ENCODE measurements at regions not wholly inside any gene's neighbourhood (a gene's known extent, or its start where the extent isn't known, plus 50 kb on each side); places are given as distances from the start of the nearest gene placed in this dataset.
"Not testable (repeated sequence)": the region's sequence is repeated elsewhere in the genome, so short reads cannot be mapped to it uniquely, and the experiment has no call there.

DNA sequence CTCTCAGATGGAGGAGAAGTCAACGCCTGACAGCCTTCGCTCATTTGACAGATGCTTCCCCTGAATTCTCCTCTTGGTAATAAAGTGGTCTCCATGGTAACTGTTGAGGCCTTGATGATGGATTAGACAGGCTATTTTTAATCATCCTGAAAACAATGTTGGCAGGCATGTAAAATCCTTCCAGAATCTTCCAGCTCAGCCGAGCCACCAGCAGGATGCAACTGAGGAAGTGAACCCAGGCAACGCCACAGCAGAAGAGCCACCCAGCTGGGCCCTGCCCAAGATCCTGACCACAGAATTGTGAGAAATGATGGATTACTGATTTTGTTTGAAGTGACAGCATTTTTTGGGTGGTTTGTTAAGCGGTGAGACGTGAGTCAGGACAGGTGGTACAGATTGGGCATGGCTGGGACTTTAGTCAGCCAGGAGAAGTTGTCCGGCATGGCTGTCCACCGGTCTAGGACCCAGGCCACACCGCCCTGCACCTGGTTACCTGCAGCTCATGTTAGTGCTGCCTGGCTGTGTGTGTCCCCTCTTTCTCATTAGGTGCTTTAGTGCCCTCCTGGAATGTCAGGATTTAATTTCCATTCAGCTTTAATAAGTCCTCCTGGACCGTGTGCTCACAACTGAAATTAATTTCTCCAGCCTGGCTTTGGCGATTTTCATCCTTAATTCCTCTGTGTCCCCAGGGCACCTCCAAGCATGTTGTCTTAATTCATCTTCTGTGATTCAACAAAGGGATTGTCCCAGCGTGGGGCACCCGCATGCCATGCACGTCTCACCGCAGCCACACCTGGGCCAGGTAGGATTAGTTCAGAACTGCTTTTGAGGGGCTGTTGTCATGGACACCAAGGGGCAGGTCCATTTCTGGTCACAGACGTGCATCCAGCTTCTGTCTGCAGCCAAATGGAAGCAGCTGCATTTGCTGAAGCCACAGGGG, 280.4 kb downstream of the ADGRD1 start:
- CTCF ChIA-PET; intact Hi-C loops (cut with micrococcal nuclease; ENCODE audit: unreplicated experiment): not testable (repeated sequence)

GRCh38 chr12:131234841-131235271, 281.1 kb downstream of the ADGRD1 start:
- H3K4me3 ChIP-seq (ENCODE audit: low read depth, low read length, poor library complexity, severe bottlenecking); CTCF ChIA-PET; H3K27me3 ChIP-seq (replicated peaks; ENCODE audit: insufficient read depth, low read depth, low read length, poor library complexity); DNase-seq (ENCODE audit: low spot score); H3K36me3 ChIP-seq (ENCODE audit: insufficient read depth, low read length, poor library complexity, severe bottlenecking); H3K27ac ChIP-seq (ENCODE audit: low read depth, low read length, poor library complexity, severe bottlenecking); H3K4me1 ChIP-seq (ENCODE audit: insufficient read depth, low read length, poor library complexity, severe bottlenecking); BruUV-seq (replicated peaks); intact Hi-C loops (cut with micrococcal nuclease; ENCODE audit: unreplicated experiment); H3K9me3 ChIP-seq (ENCODE audit: low read depth, low read length, poor library complexity, severe bottlenecking); POLR2A ChIA-PET (ENCODE audit: low non-redundant PET): not testable (repeated sequence)

More for the DNA sequence above, 280.4 kb downstream of the ADGRD1 start:
- H3K27ac ChIP-seq (ENCODE audit: low read depth, low read length, poor library complexity, severe bottlenecking); H3K36me3 ChIP-seq (ENCODE audit: insufficient read depth, low read length, poor library complexity, severe bottlenecking); POLR2A ChIA-PET (ENCODE audit: low non-redundant PET); H3K4me1 ChIP-seq (ENCODE audit: insufficient read depth, low read length, poor library complexity, severe bottlenecking); H3K27me3 ChIP-seq (replicated peaks; ENCODE audit: insufficient read depth, low read depth, low read length, poor library complexity); BruUV-seq (replicated peaks); H3K9me3 ChIP-seq (ENCODE audit: low read depth, low read length, poor library complexity, severe bottlenecking); DNase-seq (ENCODE audit: low spot score); H3K4me3 ChIP-seq (ENCODE audit: low read depth, low read length, poor library complexity, severe bottlenecking): not testable (repeated sequence)

DNA sequence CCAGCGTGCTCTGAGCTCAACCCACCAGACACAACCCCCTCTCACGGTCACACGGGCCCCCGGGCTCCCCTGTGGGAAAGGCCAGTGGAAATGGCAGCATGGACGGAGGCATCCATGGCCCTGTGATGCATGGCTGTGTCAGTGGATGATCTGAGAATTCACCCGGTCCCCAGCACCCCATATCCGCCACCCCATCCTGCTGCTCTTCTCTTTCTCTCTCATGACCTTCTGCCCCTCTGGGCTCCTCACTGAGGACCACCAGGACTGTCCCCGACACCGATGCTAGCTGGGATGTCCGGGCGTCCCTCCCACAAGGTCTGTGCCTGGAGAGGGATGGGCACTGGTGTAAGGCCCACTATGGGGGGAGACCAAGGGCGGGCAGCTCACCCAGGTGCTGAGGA, 282.2 kb downstream of the ADGRD1 start:
- Histone ChIP-seq H3K36me3 (ENCODE audit: insufficient read depth, low read length, poor library complexity, severe bottlenecking) (no peaks in the 10 kb centered on the region), H3K4me3 (ENCODE audit: low read depth, low read length, poor library complexity, severe bottlenecking) (no peak overlapping the region), H3K27me3 (replicated peaks; ENCODE audit: insufficient read depth, low read depth, low read length, poor library complexity) (no peaks in the 10 kb centered on the region), H3K9me3 (ENCODE audit: low read depth, low read length, poor library complexity, severe bottlenecking) (no peaks in the 10 kb centered on the region), H3K4me1 (ENCODE audit: insufficient read depth, low read length, poor library complexity, severe bottlenecking) (no peaks in the 10 kb centered on the region), H3K27ac (ENCODE audit: low read depth, low read length, poor library complexity, severe bottlenecking) (no peak overlapping the region)
- ChIA-PET POLR2A (ENCODE audit: low non-redundant PET) (no interaction called here), CTCF (no interaction called here)
- BruUV-seq (replicated peaks), result no TSS peak
- DNase-seq (ENCODE audit: low spot score), result no peak
- TF ChIP-seq EZH2 (IDR thresholded peaks at IDR 0.05; ENCODE audit: borderline replicate concordance, low read depth, low read length, poor library complexity, severe bottlenecking), result no peak
- TF ChIP-seq, protein P1, sequence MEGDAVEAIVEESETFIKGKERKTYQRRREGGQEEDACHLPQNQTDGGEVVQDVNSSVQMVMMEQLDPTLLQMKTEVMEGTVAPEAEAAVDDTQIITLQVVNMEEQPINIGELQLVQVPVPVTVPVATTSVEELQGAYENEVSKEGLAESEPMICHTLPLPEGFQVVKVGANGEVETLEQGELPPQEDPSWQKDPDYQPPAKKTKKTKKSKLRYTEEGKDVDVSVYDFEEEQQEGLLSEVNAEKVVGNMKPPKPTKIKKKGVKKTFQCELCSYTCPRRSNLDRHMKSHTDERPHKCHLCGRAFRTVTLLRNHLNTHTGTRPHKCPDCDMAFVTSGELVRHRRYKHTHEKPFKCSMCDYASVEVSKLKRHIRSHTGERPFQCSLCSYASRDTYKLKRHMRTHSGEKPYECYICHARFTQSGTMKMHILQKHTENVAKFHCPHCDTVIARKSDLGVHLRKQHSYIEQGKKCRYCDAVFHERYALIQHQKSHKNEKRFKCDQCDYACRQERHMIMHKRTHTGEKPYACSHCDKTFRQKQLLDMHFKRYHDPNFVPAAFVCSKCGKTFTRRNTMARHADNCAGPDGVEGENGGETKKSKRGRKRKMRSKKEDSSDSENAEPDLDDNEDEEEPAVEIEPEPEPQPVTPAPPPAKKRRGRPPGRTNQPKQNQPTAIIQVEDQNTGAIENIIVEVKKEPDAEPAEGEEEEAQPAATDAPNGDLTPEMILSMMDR (conservative IDR thresholded peaks at IDR 0.05; ENCODE audit: low read depth, low read length), result no peak
- intact Hi-C loops (cut with micrococcal nuclease; ENCODE audit: unreplicated experiment), result no loop called here

- POLR2A ChIA-PET (ENCODE audit: low non-redundant PET), result no interaction called here
- CTCF ChIA-PET, result no interaction called here
- no peak for DNase-seq (ENCODE audit: low spot score)
- H3K27ac ChIP-seq (ENCODE audit: low read depth, low read length, poor library complexity, severe bottlenecking), result no peak overlapping the region
- no peaks in the 10 kb centered on the region for H3K9me3 ChIP-seq (ENCODE audit: low read depth, low read length, poor library complexity, severe bottlenecking)
- no peaks in the 10 kb centered on the region for H3K36me3 ChIP-seq (ENCODE audit: insufficient read depth, low read length, poor library complexity, severe bottlenecking)
- no peaks in the 10 kb centered on the region for H3K4me1 ChIP-seq (ENCODE audit: insufficient read depth, low read length, poor library complexity, severe bottlenecking)
- intact Hi-C loops (cut with micrococcal nuclease; ENCODE audit: unreplicated experiment), result no loop called here
- no TSS peak for BruUV-seq (replicated peaks)
- TF ChIP-seq, protein P1 (conservative IDR thresholded peaks at IDR 0.05; ENCODE audit: low read depth, low read length), result no peak
- TF ChIP-seq EZH2 (IDR thresholded peaks at IDR 0.05; ENCODE audit: borderline replicate concordance, low read depth, low read length, poor library complexity, severe bottlenecking), result no peak
- H3K27me3 ChIP-seq (replicated peaks; ENCODE audit: insufficient read depth, low read depth, low read length, poor library complexity), result no peaks in the 10 kb centered on the region
- no peak overlapping the region for H3K4me3 ChIP-seq (ENCODE audit: low read depth, low read length, poor library complexity, severe bottlenecking)
Measured at GRCh38 chr12:131239384-131240094, 285.8 kb downstream of the ADGRD1 start.
